ENCODE measurements at regions not wholly inside any gene's neighbourhood (a gene's known extent, or its start where the extent isn't known, plus 50 kb on each side); places are given as distances from the start of the nearest gene placed in this dataset.

GRCh38 chr10:55820478-55820877, 540.6 kb downstream of the ZWINT start:
- no peak for TF ChIP-seq POLR2A (IDR thresholded peaks at IDR 0.05)
- TF ChIP-seq, protein P1, sequence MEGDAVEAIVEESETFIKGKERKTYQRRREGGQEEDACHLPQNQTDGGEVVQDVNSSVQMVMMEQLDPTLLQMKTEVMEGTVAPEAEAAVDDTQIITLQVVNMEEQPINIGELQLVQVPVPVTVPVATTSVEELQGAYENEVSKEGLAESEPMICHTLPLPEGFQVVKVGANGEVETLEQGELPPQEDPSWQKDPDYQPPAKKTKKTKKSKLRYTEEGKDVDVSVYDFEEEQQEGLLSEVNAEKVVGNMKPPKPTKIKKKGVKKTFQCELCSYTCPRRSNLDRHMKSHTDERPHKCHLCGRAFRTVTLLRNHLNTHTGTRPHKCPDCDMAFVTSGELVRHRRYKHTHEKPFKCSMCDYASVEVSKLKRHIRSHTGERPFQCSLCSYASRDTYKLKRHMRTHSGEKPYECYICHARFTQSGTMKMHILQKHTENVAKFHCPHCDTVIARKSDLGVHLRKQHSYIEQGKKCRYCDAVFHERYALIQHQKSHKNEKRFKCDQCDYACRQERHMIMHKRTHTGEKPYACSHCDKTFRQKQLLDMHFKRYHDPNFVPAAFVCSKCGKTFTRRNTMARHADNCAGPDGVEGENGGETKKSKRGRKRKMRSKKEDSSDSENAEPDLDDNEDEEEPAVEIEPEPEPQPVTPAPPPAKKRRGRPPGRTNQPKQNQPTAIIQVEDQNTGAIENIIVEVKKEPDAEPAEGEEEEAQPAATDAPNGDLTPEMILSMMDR (IDR thresholded peaks at IDR 0.05), result no peak
- TF ChIP-seq POLR2AphosphoS5 (IDR thresholded peaks at IDR 0.05; ENCODE audit: insufficient read depth in 1 of 2, low read depth in 1 of 2), result no peak

All from vagina (tissue), 2 donors.